ENCODE measurements at regions not wholly inside any gene's neighbourhood (a gene's known extent, or its start where the extent isn't known, plus 50 kb on each side); places are given as distances from the start of the nearest gene placed in this dataset.

DNA sequence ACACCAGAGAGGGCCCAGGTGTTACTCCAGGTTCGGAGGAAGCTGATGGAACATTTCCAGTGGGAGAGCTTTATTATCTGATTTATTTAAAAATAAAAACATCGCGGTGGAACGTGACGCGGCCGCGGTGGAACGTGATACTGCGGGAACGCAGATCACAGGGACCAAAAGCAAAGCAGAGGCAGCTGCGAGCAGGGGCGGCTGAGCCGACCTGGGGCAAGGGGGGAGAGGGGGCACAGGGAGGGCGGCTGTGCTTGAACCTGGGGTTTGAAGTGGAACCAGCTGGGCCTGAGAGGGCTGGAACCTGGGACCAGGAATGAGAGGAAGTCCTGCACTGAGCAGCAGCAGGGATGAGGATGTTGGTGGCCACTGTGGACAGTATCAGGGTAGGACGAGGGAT, 583.5 kb upstream of the SALL3 start:
- DNase-seq = no peak

DNA sequence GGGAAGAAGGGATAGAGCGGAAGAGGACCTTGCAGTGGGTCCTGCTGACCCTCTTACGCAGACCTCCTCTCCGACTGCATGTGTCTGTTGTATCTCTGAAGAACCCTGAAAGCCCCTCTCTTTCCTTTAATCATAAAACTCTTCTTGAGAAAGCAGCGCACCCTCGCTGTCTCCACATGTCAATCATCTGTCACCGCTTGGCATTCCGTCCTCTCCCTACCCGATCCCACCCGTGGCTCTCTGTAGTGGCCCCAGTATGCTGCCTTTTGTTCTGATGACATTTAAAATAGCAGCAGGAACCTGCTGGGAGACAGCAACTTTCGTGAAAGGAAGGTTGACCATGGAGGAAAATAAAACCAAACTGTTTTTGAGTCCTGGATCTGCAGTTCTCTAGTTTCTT, 582.9 kb upstream of the SALL3 start:
- no peak for DNase-seq

DNA sequence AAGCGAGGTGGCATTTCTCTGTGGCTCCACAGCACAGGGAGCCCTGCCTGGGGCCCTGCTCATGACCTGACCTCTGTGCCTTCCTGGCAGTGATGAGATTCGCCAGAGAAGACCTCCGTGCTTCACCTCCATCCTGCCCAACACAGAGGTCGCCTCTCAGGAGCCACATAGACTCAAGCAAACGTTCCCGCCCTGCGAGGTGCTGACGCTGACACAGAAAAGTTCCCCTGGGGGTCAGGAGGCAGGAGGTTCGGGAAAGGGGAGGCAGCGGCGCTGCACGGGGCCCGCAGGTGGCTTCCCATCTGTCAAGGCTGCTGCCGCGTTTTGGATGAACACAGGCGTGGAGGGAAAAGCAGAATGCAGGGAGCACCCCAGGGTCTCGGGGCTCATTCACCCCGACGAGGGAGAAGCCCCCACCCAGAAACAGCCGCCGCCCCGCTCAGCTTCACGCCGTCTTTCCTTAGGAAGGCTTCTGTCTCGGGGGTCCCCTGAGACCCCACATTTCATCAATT, 579.6 kb upstream of the SALL3 start:
- no peak for DNase-seq

DNA sequence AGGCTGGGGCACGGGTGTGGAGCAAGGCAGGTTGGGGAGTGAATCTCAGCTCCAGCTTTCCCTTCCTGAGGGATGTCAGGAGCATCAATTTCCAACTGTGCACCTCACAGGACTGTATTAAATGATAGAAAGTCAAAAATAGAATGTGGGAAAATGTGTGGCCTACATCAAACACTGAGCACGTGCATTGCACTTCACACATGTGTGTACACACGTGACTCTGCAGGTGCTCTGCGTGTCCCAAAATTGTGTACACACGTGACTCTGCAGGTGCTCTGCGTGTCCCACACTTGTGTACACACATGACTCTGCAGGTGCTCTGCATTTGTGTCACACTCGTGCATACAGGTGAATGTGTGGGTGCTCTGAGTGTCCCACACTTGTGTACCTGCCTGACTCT, 577.2 kb upstream of the SALL3 start:
- no peak for DNase-seq

DNA sequence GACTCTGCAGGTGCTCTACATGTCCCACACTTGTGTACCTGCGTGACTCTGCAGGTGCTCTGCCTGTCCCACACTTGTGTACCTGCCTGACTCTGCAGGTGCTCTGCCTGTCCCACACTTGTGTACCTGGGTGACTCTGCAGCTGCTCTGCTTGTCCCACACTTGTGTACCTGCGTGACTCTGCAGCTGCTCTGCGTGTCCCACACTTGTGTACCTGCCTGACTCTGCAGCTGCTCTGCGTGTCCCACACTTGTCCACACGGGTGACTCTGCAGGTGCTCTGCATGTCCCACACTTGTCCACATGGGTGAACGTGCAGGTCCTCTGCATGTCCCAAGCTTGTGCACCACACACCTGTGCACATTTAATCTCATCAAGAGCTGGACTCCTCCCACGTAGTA, 576.7 kb upstream of the SALL3 start:
- no peak for DNase-seq

DNA sequence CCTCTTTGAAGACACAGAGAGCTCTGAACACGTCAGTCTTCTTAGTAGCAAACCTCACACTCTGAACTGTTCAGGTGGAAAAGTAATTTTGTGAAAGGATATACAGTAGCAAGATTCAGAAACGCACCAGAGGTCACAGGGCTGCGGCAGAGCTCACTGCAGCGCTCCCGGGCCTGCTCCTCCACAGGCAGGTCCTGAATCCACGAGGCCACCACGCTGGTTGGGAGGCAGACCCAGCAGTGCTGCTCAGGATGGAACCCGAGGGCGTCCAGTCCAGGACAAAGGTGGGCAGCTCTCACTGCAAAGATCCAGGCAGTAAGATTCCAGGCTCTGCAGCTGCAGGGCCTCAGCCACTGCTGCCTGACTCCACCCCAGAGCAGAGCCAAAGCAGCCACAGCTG, 576.2 kb upstream of the SALL3 start:
- no peak for DNase-seq

DNA sequence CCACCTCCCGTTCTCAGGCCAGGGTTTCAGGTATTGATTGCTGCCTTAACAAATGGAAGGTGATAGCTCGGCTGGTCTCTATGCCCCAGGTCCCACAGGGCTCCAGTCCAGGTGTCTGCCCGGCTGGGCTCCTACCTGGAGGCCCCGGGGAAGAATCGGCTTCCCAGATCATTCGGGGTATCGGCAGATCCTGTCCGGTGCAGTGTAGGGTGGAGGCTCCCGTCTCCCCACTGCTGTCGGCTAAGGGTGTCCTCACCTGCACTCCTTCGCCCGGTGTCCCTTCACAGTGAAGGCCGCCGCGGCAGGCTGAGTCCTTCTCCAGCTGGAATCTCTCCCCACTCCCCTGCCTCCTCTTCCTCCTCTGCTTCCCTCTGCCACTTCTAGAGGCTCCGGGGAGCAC, 573.9 kb upstream of the SALL3 start:
- no peak for DNase-seq

DNA sequence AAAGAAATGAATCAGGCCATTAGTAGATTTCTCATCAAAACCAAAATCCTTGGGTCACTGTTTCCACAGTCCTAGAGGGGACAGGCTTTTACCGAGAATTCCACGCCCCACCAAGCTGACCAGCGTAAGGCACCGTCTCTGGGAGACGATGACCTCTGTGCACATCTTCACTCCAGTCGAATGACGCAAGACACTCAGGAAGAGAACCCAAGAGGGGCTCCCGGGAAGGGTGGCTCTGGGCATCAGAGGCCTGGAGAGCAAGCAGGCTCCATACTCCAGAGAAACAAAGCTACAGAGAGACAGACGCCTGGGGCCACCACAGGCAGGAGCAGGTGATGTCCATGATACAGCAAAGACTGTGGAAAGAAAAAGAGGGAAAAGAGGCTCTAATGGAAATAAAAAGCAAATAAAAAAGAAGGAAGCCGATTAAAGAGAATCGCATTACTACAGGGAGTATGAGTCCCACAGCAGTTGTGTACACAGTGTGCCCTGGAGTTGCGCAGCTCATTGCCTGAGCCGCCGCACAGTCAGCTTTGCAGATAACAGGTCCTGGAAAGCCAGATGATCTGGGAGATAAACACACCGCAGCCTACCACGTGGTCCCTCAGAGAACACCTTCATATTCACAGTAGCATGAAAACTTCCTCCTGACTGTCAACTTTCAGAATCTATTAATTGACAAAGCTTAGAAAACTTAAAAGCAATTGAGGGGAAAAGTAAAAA, 572.7 kb upstream of the SALL3 start:
- no peak for DNase-seq

DNA sequence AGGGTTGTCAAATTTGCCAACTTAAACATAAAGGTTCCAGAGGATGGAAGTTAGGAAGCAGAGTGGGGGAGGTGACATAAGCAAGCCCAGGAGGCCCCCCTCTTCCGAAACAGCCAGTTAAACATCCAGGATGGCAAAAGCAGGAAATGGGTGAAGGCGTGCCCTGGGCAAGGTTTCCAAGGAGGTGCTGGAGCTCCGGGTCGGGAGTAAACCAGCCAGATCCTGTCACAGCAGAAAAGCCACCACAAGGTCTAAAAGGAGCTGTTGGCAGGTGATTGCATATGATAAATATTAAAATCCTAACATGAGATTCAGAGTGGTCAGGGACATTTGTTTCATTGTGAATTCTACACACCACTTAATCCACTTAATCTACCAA, 572.2 kb upstream of the SALL3 start:
- DNase-seq = no peak

DNA sequence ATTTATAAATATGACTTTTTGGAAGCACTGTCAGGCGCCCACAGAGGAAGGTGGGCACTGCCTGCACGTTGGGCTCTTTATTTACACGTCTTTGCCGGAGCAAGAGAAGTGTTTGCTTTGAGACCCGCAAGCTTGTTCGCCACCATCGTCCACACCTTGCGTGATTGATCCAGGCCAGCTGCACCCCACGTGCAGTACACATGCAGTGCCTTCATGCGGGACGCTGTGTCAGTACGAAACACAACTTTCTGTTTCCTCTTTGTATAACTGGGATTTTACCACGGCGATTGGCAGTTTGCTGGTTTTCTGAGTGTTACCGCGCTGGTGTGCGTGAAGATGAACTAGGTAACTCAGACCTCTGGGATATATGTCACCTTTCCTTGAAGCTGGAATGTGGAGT, 571.0 kb upstream of the SALL3 start:
- DNase-seq = no peak

DNA sequence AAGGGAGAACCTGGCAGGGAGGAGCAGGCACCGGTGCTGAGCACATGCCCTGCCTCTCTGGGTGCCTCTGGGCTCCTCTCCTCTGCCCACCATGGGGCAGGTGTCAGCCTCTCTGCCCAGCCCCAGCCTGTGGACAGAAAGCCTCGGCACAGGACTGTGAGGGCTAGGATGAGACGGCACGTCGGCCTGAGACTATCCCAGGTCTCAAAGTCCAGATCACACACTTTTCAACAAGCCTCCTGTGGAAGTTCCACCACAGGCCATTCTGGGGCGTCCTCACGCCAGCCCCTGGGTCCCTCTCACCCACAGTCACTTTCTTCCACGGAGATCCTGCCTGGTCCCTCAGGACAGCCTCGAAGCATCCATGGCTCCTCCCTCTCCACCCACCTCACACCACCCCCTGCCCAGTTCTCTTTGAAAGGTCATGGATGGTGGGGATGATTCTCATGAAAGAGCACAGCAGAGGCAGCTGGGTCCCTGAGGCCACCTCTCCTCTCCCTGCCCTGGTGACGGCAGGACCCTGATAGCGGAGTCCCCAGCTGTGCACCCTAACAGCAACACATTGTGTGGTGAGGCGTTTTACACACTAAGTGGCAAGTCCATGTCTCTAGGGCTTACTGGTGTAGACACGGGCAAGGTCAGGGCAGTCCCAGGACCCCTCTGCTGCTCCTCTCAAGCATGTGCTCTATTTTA, 569.4 kb upstream of the SALL3 start:
- no peak for DNase-seq

DNA sequence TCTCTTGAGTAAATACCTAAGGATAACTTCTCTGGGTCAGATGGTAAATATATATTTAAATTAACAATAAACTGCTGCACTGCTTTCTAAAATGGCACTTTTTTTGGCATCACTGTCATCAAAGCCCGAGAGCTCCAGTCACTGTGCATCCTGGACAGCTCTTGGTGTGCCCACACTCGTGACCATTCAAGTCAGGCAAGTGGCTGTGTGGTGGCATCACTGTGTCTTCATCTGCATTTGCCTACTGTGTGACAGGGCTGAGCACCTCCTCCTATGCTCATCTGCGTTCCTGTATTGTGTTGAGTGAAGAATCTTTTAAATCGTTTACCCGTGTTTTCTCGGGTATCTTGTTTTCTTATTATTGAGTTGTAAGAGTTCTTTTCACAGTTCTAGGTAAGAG, 568.1 kb upstream of the SALL3 start:
- no peak for DNase-seq

DNA sequence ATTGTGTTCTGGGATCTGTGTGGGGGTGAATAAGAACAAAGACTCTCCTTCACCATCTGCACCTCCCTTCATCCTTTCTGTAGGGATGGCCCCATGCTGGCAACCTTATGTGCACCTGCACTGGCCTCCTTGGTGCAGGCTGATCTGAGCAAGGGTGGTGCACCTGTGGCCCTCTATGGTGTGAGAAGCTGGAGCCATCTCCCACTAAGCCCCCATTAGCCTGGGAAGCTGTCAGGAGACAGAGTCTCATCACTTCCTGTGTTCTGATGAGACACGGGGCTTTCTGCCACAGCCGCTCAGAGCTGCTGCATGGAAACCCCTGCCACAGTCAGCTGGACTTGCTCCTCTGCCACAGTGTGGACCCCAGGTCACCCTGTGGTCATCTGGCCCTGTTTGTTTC, 565.3 kb upstream of the SALL3 start:
- DNase-seq = no peak

DNA sequence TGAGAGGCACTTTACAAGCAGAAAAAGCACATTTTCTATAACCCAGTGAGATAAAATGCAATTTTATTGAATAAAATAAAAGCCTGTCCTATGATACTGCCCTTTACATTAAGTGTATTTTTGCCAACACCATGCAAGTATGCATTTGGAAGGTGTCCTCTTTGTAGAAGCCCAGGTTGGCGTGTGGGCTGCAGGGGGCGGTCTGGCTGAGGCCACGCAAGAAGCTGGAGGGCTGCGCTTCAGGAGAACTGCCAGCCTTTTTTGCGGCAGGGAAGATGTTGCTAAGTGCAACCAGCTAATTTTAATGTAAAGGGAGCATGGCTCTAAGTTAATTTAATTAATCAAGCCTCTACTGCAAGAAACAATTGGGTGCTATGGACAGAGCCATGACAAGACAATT, 562.8 kb upstream of the SALL3 start:
- DNase-seq = no peak

DNA sequence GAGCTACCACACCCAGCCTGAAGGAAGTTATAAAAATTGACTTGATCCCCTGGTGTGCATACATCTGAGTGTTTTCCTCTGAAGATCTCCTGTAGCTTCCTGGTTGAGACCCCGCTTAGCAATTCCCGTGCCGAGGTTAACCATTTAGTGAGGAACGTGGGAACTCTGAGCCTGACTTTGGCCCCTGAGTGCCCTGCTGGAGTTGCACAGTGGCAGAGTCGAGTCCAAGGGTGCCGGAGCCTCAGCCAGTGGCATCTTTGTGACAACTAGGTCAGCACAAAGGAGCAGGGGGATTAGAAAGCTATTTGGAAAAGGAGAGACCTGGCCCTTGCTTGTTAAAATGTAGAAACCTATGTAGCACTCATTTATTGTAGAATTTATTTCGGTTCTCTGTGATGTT, 561.2 kb upstream of the SALL3 start:
- DNase-seq = no peak

DNA sequence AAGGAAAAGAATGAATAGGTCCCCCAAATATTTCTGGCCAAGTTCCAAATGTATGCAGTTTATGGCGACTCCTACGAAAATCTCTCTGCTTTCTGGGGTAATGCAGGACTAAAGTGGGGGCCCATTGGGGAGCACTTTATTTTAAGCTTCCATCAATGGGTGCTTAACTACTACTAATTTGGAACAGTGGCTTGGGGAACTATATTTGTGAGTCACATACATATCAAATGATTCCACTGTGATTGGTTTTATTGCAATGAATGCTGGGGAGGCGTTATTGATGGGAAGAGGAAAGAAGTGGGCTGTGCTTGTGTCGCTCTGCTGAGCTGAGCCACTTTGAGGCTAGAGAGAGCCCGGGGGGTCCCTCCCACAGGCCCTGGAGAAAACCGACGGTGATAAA, 560.4 kb upstream of the SALL3 start:
- no peak for DNase-seq

DNA sequence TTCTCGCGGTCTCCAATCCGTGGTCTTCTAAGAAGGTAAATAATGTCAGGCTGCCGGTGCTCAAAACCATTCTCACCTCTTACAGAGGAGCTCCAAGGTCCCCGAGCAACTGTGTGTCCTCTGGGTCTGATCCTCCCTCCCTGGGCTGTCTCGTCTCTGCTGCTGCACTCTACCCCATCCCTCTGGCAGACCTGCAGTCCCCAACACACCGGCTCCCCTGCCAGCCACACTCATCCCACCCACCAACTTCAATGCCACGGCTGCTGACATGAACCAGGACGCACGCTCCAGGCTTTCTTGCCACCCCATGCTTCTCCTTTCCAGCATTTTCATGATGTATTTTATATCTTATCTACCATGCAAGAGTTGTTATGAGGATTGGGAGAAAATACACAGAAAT, 559.5 kb upstream of the SALL3 start:
- no peak for DNase-seq

DNA sequence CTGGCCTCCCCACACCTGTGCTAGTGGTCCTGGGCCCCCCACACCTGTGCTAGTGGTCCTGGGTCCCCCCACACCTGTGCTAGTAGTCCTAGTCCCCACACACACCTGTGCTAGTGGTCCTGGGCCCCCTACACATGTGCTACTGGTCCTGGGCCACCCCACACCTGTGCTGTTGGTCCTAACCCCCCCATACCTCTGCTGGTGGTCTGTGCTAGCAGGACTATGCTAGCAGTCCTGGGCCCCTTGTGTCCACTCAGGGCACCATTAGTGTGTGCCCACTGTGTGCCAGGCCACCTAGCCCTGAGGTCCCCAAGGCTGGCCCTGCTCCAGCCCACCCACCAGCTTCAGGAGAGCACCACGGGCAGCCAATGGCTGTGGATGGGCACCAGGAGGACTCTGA, 558.2 kb upstream of the SALL3 start:
- DNase-seq = no peak

DNA sequence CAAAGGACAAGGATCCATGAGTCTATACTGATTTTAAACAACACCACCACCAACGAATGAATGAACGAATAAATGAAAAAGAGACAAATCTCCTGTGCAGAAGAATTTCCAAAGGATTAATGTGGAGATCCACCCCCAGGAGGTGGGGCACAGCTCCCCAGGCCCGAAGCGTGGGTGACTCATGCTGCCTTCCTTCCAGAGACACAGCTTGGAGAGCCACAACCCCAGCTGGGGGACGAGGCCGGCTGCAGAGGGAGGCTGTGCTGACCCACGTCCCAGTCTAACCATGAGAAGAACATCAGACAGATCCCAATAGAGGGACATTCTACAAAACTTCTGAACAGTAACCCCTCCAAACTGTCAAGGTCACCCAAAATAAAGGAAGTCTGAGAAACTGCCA, 557.3 kb upstream of the SALL3 start:
- DNase-seq = no peak

DNA sequence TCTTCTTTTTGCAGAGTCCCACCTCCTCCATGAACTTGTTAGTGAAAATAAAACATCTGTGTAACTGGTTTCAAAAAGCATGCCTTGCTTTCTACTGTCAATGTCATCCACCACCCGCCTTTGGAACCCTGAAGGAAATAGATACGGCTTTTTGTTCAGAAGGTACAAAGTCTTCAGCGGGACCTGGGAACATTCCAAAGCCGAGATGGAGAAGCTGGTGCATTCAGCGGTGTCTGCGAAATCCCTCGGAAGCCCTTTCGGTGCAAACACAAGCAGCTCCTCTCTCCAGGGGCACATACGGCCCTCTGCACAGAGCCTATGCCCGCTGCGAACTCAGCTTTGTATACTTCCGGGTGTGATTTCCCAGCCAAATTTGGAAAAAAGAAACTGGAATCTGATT, 555.8 kb upstream of the SALL3 start:
- DNase-seq = no peak

DNA sequence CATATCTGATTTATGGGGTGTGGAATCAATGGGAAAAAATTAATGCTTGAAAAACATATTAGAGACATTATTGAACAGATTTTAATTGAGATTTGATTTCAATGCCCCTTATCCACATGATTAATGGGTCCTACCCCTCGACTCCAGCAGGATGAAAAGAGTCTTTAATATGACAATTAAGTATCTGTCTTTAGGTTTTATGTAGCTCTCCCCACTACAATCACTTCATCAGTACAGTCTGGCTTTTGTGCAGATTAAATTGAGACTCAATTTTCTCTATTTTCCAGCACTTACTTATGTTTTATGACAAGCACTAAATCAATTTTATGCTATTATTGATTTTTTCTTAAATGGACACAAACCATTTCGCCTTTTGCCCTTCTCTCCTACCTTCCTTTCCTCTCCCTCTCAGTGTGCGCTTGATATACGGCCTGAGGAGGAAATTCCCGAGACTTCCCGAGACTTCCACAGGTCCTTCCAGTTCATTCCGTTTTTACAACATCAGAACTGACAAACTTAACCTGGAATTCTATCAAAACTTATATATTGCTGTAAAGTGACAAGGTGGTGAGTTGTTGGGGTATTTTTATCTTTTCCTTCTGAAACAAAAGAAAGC, 555.1 kb upstream of the SALL3 start:
- no peak for DNase-seq

DNA sequence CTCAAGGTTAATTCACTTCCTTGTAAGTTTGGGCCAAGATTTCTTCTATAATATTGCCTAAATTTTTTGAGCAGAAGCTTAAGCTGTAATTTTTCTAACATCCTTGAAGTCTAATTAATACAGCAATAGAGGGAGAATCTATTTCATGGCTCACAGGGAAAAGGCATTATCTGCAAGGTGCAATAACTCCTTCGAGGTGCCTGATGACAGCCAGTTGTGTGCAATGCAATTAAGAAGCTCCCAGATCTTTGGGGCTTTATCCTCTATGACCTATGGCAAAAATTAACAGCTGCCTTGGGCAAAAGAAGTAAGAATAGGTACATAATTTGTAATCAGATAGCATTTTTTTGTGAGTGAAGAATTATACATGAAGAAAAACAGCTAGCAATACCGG, 554.6 kb upstream of the SALL3 start:
- DNase-seq = no peak

DNA sequence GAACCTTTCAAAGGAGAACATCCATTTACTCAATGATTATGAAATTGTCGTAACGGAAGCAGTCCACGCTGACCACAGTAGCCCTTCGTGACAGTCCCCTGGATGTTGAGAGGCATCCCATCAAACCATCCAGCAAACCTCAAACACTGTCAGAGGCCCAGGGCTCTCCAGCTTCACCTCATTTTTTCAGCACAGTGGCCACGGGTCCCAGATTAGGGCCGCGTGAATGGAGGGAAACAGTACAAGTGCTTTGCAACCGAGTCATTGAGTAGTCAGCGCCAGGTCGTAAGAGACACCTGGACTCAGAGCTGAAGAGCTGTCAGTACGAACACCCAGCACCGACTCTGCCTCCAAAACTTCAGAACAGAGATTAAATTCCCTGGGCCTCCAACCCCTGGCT, 552.5 kb upstream of the SALL3 start:
- no peak for DNase-seq
